Naive B cell (primary cell): ENCODE measurements at regions not wholly inside any gene's neighbourhood (a gene's known extent, or its start where the extent isn't known, plus 50 kb on each side); places are given as distances from the start of the nearest gene placed in this dataset.
A peak's percentile ranks its signal among the peaks of the same experiment; 100 is the strongest.

Experiments used
- ATAC-seq, 2 donors: fragments of 150-1000 bp; cut with Tn5 transposase; 2 replicates each; pipeline ENCODE4 v1.10.0; 2021; ENCODE audit warnings: low read depth in 2 of 2, mild to moderate bottlenecking in 2 of 2, moderate library complexity in 2 of 2
- DNase-seq: peaks from one replicate; pipeline ENCODE4 v3.0.0; 2022
- H3K27ac Mint-ChIP-seq, 6 donors: one replicate each; pipeline ENCODE4 v1.8.0; 2020 to 2022; ENCODE audit warnings: mild to moderate bottlenecking in 6 of 6, mixed read lengths in 6 of 6, moderate library complexity in 5 of 6, inconsistent platforms in 2 of 6
- H3K27me3 Mint-ChIP-seq, 3 donors: one replicate each; pipeline ENCODE4 v1.8.0; 2021 to 2022; ENCODE audit warnings: mixed read lengths in 3 of 3, mild to moderate bottlenecking in 1 of 3
- H3K36me3 Mint-ChIP-seq, 2 donors: one replicate each; pipeline ENCODE4 v1.8.0; 2020 to 2022; ENCODE audit warnings: mixed read lengths in 2 of 2, inconsistent platforms in 1 of 2, mild to moderate bottlenecking in 1 of 2
- H3K4me1 Mint-ChIP-seq, 3 donors: one replicate each; pipeline ENCODE4 v1.8.0; 2020 to 2022; ENCODE audit warnings: mixed read lengths in 3 of 3, inconsistent platforms in 1 of 3, mild to moderate bottlenecking in 1 of 3, moderate library complexity in 1 of 3
- H3K4me3 Mint-ChIP-seq, 8 donors: one replicate each; pipeline ENCODE4 v1.8.0; 2020 to 2022; ENCODE audit warnings: mild to moderate bottlenecking in 8 of 8, mixed read lengths in 8 of 8, moderate library complexity in 8 of 8, inconsistent platforms in 2 of 8
- H3K9me3 Mint-ChIP-seq, 7 donors: one replicate each; pipeline ENCODE4 v1.8.0; 2020 to 2022; ENCODE audit warnings: mixed read lengths in 7 of 7, mild to moderate bottlenecking in 5 of 7, inconsistent platforms in 2 of 7, moderate library complexity in 1 of 7

- DNase-seq: no peak
- Mint-ChIP-seq H3K4me1 (no peaks in the 10 kb centered on the region), H3K36me3 (no peaks in the 10 kb centered on the region), H3K27ac (no peak overlapping the region), H3K9me3 (no peaks in the 10 kb centered on the region), H3K27me3 (peaks cover 23 to 38% (median 32%) of the 10 kb centered on the region in 3 donors), H3K4me3 (no peak overlapping the region)
- ATAC-seq: no peak
These were observed 70.7 kb upstream of the CCN6 start for GRCh38 chr6:111983193-111983592.

- Mint-ChIP-seq H3K36me3 (no peaks in the 10 kb centered on the region), H3K27ac (no peak overlapping the region), H3K4me3 (no peak overlapping the region), H3K9me3 (no peaks in the 10 kb centered on the region), H3K4me1 (peaks cover 0 to 1% (median under 1%) of the 10 kb centered on the region in 3 donors), H3K27me3 (peaks cover 25 to 31% (median 31%) of the 10 kb centered on the region in 3 donors)
- DNase-seq (no peak), ATAC-seq (no peak)
These were observed 69.8 kb upstream of the CCN6 start for GRCh38 chr6:111984081-111984480.

- H3K27ac Mint-ChIP-seq: peak overlapping the region in 1 of 6 donors; percentile 15
- DNase-seq (no peak), ATAC-seq (no peak)
- H3K9me3 Mint-ChIP-seq: no peaks in the 10 kb centered on the region
- peaks cover 5 to 7% (median 6%) of the 10 kb centered on the region in 3 donors for H3K4me1 Mint-ChIP-seq
- no peaks in the 10 kb centered on the region for H3K36me3 Mint-ChIP-seq
- no peak overlapping the region for H3K4me3 Mint-ChIP-seq
- peaks cover 19 to 33% (median 25%) of the 10 kb centered on the region in 3 donors for H3K27me3 Mint-ChIP-seq
These were observed 69.2 kb upstream of the CCN6 start for GRCh38 chr6:111984516-111985201.

GRCh38 chr6:111985202-111985731, 68.6 kb upstream of the CCN6 start:
- Mint-ChIP-seq H3K4me3 (no peak overlapping the region), H3K27ac (no peak overlapping the region), H3K9me3 (no peaks in the 10 kb centered on the region), H3K36me3 (no peaks in the 10 kb centered on the region), H3K27me3 (peaks cover 15 to 33% (median 20%) of the 10 kb centered on the region in 3 donors), H3K4me1 (peaks cover 10 to 13% (median 11%) of the 10 kb centered on the region in 3 donors)
- DNase-seq (no peak), ATAC-seq (no peak)

GRCh38 chr6:111986651-111987050, 67.3 kb upstream of the CCN6 start:
- H3K27me3 Mint-ChIP-seq: peaks cover 20 to 26% (median 22%) of the 10 kb centered on the region in 3 donors
- peaks cover 10 to 14% (median 12%) of the 10 kb centered on the region in 3 donors for H3K4me1 Mint-ChIP-seq
- H3K9me3 Mint-ChIP-seq: no peaks in the 10 kb centered on the region
- no peak overlapping the region for H3K4me3 Mint-ChIP-seq
- DNase-seq: no peak
- no peak overlapping the region for H3K27ac Mint-ChIP-seq
- H3K36me3 Mint-ChIP-seq: no peaks in the 10 kb centered on the region
- no peak for ATAC-seq

- no peak overlapping the region for H3K4me3 Mint-ChIP-seq
- H3K27ac Mint-ChIP-seq: no peak overlapping the region
- H3K27me3 Mint-ChIP-seq: peaks cover 23 to 27% (median 26%) of the 10 kb centered on the region in 3 donors
- H3K4me1 Mint-ChIP-seq: peaks cover 10 to 14% (median 12%) of the 10 kb centered on the region in 3 donors
- no peak for DNase-seq
- no peaks in the 10 kb centered on the region for H3K36me3 Mint-ChIP-seq
- no peaks in the 10 kb centered on the region for H3K9me3 Mint-ChIP-seq
- ATAC-seq: no peak
These were observed 66.6 kb upstream of the CCN6 start for GRCh38 chr6:111987295-111987694.

GRCh38 chr6:111988926-111989325, 65.0 kb upstream of the CCN6 start:
- H3K27me3 Mint-ChIP-seq: peaks cover 37 to 40% (median 40%) of the 10 kb centered on the region in 3 donors
- H3K4me3 Mint-ChIP-seq: no peak overlapping the region
- no peak for DNase-seq
- no peak for ATAC-seq
- peak overlapping the region in 1 of 6 donors; percentile 41 for H3K27ac Mint-ChIP-seq
- no peaks in the 10 kb centered on the region for H3K9me3 Mint-ChIP-seq
- H3K36me3 Mint-ChIP-seq: no peaks in the 10 kb centered on the region
- H3K4me1 Mint-ChIP-seq: peaks cover 10 to 19% (median 12%) of the 10 kb centered on the region in 3 donors

- Mint-ChIP-seq H3K27ac (peak overlapping the region in 1 of 6 donors; percentile 11), H3K27me3 (peaks cover 40 to 47% (median 44%) of the 10 kb centered on the region in 3 donors), H3K36me3 (no peaks in the 10 kb centered on the region), H3K9me3 (no peaks in the 10 kb centered on the region), H3K4me3 (no peak overlapping the region), H3K4me1 (peaks cover 10 to 19% (median 12%) of the 10 kb centered on the region in 3 donors)
- no peak for DNase-seq
- ATAC-seq: peak; percentile 89 to 98
These were observed 64.2 kb upstream of the CCN6 start for GRCh38 chr6:111989743-111990142.

- peaks cover 10 to 19% (median 12%) of the 10 kb centered on the region in 3 donors for H3K4me1 Mint-ChIP-seq
- H3K27ac Mint-ChIP-seq: no peak overlapping the region
- no peaks in the 10 kb centered on the region for H3K9me3 Mint-ChIP-seq
- DNase-seq: no peak
- H3K36me3 Mint-ChIP-seq: no peaks in the 10 kb centered on the region
- H3K27me3 Mint-ChIP-seq: peaks cover 40 to 52% (median 44%) of the 10 kb centered on the region in 3 donors
- H3K4me3 Mint-ChIP-seq: no peak overlapping the region
- ATAC-seq: no peak
These were observed 63.7 kb upstream of the CCN6 start for GRCh38 chr6:111990214-111990613.

GRCh38 chr6:111992851-111993250, 61.1 kb upstream of the CCN6 start:
- Mint-ChIP-seq H3K27ac (peak overlapping the region in 1 of 6 donors; percentile 48), H3K4me1 (peaks cover 10 to 24% (median 17%) of the 10 kb centered on the region in 3 donors), H3K9me3 (no peaks in the 10 kb centered on the region), H3K4me3 (no peak overlapping the region), H3K27me3 (peaks cover 30 to 44% (median 38%) of the 10 kb centered on the region in 3 donors), H3K36me3 (no peaks in the 10 kb centered on the region)
- ATAC-seq: no peak
- no peak for DNase-seq

GRCh38 chr6:111993342-111993741, 60.6 kb upstream of the CCN6 start:
- Mint-ChIP-seq H3K27me3 (peaks cover 29 to 39% (median 38%) of the 10 kb centered on the region in 3 donors), H3K36me3 (no peaks in the 10 kb centered on the region), H3K27ac (no peak overlapping the region), H3K4me1 (peaks cover 10 to 24% (median 17%) of the 10 kb centered on the region in 3 donors), H3K9me3 (no peaks in the 10 kb centered on the region), H3K4me3 (no peak overlapping the region)
- no peak for ATAC-seq
- DNase-seq: no peak

GRCh38 chr6:111994791-111995190, 59.1 kb upstream of the CCN6 start:
- Mint-ChIP-seq H3K36me3 (no peaks in the 10 kb centered on the region), H3K9me3 (no peaks in the 10 kb centered on the region), H3K4me1 (peaks cover 3 to 15% (median 10%) of the 10 kb centered on the region in 3 donors), H3K27me3 (peaks cover 25 to 38% (median 33%) of the 10 kb centered on the region in 3 donors), H3K27ac (no peak overlapping the region), H3K4me3 (no peak overlapping the region)
- ATAC-seq (no peak), DNase-seq (no peak)

- H3K9me3 Mint-ChIP-seq: no peaks in the 10 kb centered on the region
- H3K4me3 Mint-ChIP-seq: no peak overlapping the region
- no peaks in the 10 kb centered on the region for H3K36me3 Mint-ChIP-seq
- DNase-seq (no peak), ATAC-seq (no peak)
- H3K27ac Mint-ChIP-seq: no peak overlapping the region
- H3K27me3 Mint-ChIP-seq: peaks cover 20 to 38% (median 33%) of the 10 kb centered on the region in 3 donors
- peaks cover 0 to 9% (median 5%) of the 10 kb centered on the region in 3 donors for H3K4me1 Mint-ChIP-seq
These were observed 58.5 kb upstream of the CCN6 start for GRCh38 chr6:111995404-111995803.
